ENCODE measurements at regions not wholly inside any gene's neighbourhood (a gene's known extent, or its start where the extent isn't known, plus 50 kb on each side); places are given as distances from the start of the nearest gene placed in this dataset.

DNA sequence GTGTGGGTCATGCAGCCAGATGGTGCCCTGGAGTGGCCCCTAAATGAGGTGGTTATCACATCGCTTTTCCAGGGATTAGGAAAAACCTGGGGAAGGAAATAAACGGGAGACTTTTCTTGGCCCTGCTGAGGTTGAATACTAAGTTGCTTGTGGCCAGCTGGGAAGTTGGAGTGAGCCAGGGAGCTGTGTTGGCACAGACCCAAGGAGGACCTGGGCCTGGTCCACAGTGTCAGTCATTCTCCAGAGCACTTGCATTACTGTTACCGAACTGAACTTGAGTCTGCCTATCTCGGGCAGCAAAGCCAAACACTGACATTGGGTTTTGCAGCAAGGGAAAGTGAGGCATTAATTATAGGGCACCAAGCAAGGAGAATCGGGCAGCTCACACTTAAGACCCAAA is 339.0 kb downstream of the GABRB3 start:
- no peak overlapping the region for H3K4me3 ChIP-seq
- WGBS, 2 donors, result 83 to 87% methylated on average over 5 of the region's 5 CpGs
- ATAC-seq (ENCODE audit: insufficient read depth, low FRiP score) (no peak), DNase-seq (no peak)
- no peaks in the 10 kb centered on the region for H3K36me3 ChIP-seq (ENCODE audit: control insufficient read depth in 4 of 4, insufficient read depth in 4 of 4, low read length in 4 of 4)
- no peak overlapping the region for H3K9ac ChIP-seq (ENCODE audit: insufficient read depth in 1 of 2, low read length in 2 of 2)
- peaks cover 0 to 5% (median 0%) of the 10 kb centered on the region in 4 donors for H3K9me3 ChIP-seq (ENCODE audit: control insufficient read depth in 4 of 4, insufficient read depth in 3 of 4, low read length in 3 of 4)
- H3K27ac ChIP-seq (ENCODE audit: low read depth in 1 of 2, low read length in 1 of 2), result no peak overlapping the region
- H3K27me3 ChIP-seq (ENCODE audit: control insufficient read depth in 3 of 3, insufficient read depth in 3 of 3, low read length in 2 of 3), result no peaks in the 10 kb centered on the region
- TF ChIP-seq CTCF (IDR thresholded peaks at IDR 0.05; ENCODE audit: control extremely low read depth, extremely low read depth), result no peak
- no peaks in the 10 kb centered on the region for H3K4me1 ChIP-seq (ENCODE audit: control insufficient read depth in 5 of 5, insufficient read depth in 5 of 5, low read length in 5 of 5)

- no peak overlapping the region for H3K4me3 ChIP-seq
- no peaks in the 10 kb centered on the region for H3K27me3 ChIP-seq (ENCODE audit: control insufficient read depth in 3 of 3, insufficient read depth in 3 of 3, low read length in 2 of 3)
- TF ChIP-seq CTCF (IDR thresholded peaks at IDR 0.05; ENCODE audit: control extremely low read depth, extremely low read depth), result no peak
- no peak overlapping the region for H3K9ac ChIP-seq (ENCODE audit: insufficient read depth in 1 of 2, low read length in 2 of 2)
- H3K9me3 ChIP-seq (ENCODE audit: control insufficient read depth in 4 of 4, insufficient read depth in 3 of 4, low read length in 3 of 4), result peaks cover 0 to 2% (median 0%) of the 10 kb centered on the region in 4 donors
- 79 to 80% methylated on average over 2 of the region's 2 CpGs for WGBS, 2 donors
- DNase-seq (no peak), ATAC-seq (ENCODE audit: insufficient read depth, low FRiP score) (peak; percentile 29)
- no peaks in the 10 kb centered on the region for H3K4me1 ChIP-seq (ENCODE audit: control insufficient read depth in 5 of 5, insufficient read depth in 5 of 5, low read length in 5 of 5)
- no peaks in the 10 kb centered on the region for H3K36me3 ChIP-seq (ENCODE audit: control insufficient read depth in 4 of 4, insufficient read depth in 4 of 4, low read length in 4 of 4)
- H3K27ac ChIP-seq (ENCODE audit: low read depth in 1 of 2, low read length in 1 of 2), result no peak overlapping the region
Measured at GRCh38 chr15:26433060-26433459, 339.8 kb downstream of the GABRB3 start.

GRCh38 chr15:26421065-26421464 is 351.8 kb downstream of the GABRB3 start:
- Histone ChIP-seq H3K27me3 (ENCODE audit: control insufficient read depth in 3 of 3, insufficient read depth in 3 of 3, low read length in 2 of 3) (no peaks in the 10 kb centered on the region), H3K9ac (ENCODE audit: insufficient read depth in 1 of 2, low read length in 2 of 2) (no peak overlapping the region), H3K27ac (ENCODE audit: low read depth in 1 of 2, low read length in 1 of 2) (no peak overlapping the region), H3K4me3 (no peak overlapping the region), H3K4me1 (ENCODE audit: control insufficient read depth in 5 of 5, insufficient read depth in 5 of 5, low read length in 5 of 5) (no peaks in the 10 kb centered on the region), H3K9me3 (ENCODE audit: control insufficient read depth in 4 of 4, insufficient read depth in 3 of 4, low read length in 3 of 4) (no peaks in the 10 kb centered on the region), H3K36me3 (ENCODE audit: control insufficient read depth in 4 of 4, insufficient read depth in 4 of 4, low read length in 4 of 4) (no peaks in the 10 kb centered on the region)
- 73 to 85% methylated on average over 2 of the region's 2 CpGs for WGBS, 2 donors
- DNase-seq (no peak), ATAC-seq (ENCODE audit: insufficient read depth, low FRiP score) (no peak)
- TF ChIP-seq CTCF (IDR thresholded peaks at IDR 0.05; ENCODE audit: control extremely low read depth, extremely low read depth), result no peak

- no peak for TF ChIP-seq CTCF (IDR thresholded peaks at IDR 0.05; ENCODE audit: control extremely low read depth, extremely low read depth)
- Histone ChIP-seq H3K9me3 (ENCODE audit: control insufficient read depth in 4 of 4, insufficient read depth in 3 of 4, low read length in 3 of 4) (no peaks in the 10 kb centered on the region), H3K4me1 (ENCODE audit: control insufficient read depth in 5 of 5, insufficient read depth in 5 of 5, low read length in 5 of 5) (no peaks in the 10 kb centered on the region), H3K27me3 (ENCODE audit: control insufficient read depth in 3 of 3, insufficient read depth in 3 of 3, low read length in 2 of 3) (no peaks in the 10 kb centered on the region), H3K36me3 (ENCODE audit: control insufficient read depth in 4 of 4, insufficient read depth in 4 of 4, low read length in 4 of 4) (no peaks in the 10 kb centered on the region), H3K4me3 (no peak overlapping the region), H3K27ac (ENCODE audit: low read depth in 1 of 2, low read length in 1 of 2) (no peak overlapping the region), H3K9ac (ENCODE audit: insufficient read depth in 1 of 2, low read length in 2 of 2) (no peak overlapping the region)
- 52 to 64% methylated on average over 4 of the region's 4 CpGs for WGBS, 2 donors
- ATAC-seq (ENCODE audit: insufficient read depth, low FRiP score) (no peak), DNase-seq (no peak)
Measured at GRCh38 chr15:26395624-26396023, 377.2 kb downstream of the GABRB3 start.

Data from lung (tissue), 11 donors.